GM13977 (cell line): ENCODE measurements at regions not wholly inside any gene's neighbourhood (a gene's known extent, or its start where the extent isn't known, plus 50 kb on each side); places are given as distances from the start of the nearest gene placed in this dataset.

Experiments used
- DNase-seq: peaks from one replicate; pipeline ENCODE4 v3.0.0; 2012; ENCODE audit warnings: low spot score
- CTCF ChIP-seq: IDR thresholded peaks from 2 replicates; pipeline ENCODE4 v1.5.1; 2012; ENCODE audit warnings: mild to moderate bottlenecking, control low read depth; ENCODE audit not compliant: insufficient read depth; ENCODE audit errors: extremely low read depth, missing control alignments
- in situ Hi-C: fragments of 300-500 bp; cut with MboI; formaldehyde crosslinking; loops from one replicate; pipeline ENCODE4 v1.12.0; 2022; ENCODE audit warnings: low sequenced_read_pairs, low pct_unique_long_range_greater_than_20kb, mixed read lengths, inconsistent platforms; ENCODE audit not compliant: unreplicated experiment

- in situ Hi-C loops: no loop called here
These were observed 106.6 kb downstream of the NXPE2 start for GRCh38 chr11:114784891-114785290.

GRCh38 chr11:114785820-114786219, 107.5 kb downstream of the NXPE2 start:
- DNase-seq: no peak
- in situ Hi-C loops: no loop called here
- TF ChIP-seq CTCF: no peak

More at GRCh38 chr11:114784891-114785290, 106.6 kb downstream of the NXPE2 start:
- no peak for TF ChIP-seq CTCF
- no peak for DNase-seq

- no peak for TF ChIP-seq CTCF
- in situ Hi-C loops: no loop called here
- DNase-seq: no peak
These were observed 108.8 kb downstream of the NXPE2 start for GRCh38 chr11:114787126-114787525.

GRCh38 chr11:114790910-114791309, 112.6 kb downstream of the NXPE2 start:
- in situ Hi-C loops: no loop called here
- DNase-seq: no peak
- TF ChIP-seq CTCF: no peak

GRCh38 chr11:114794048-114794684, 115.8 kb downstream of the NXPE2 start:
- no peak for DNase-seq
- no peak for TF ChIP-seq CTCF
- in situ Hi-C loops: no loop called here

GRCh38 chr11:114796954-114797721, 118.8 kb downstream of the NXPE2 start:
- in situ Hi-C loops: no loop called here
- no peak for TF ChIP-seq CTCF
- DNase-seq: no peak
